ENCODE measurements at regions not wholly inside any gene's neighbourhood (a gene's known extent, or its start where the extent isn't known, plus 50 kb on each side); places are given as distances from the start of the nearest gene placed in this dataset.
"Not testable (repeated sequence)": the region's sequence is repeated elsewhere in the genome, so short reads cannot be mapped to it uniquely, and the experiment has no call there.

- no peak for DNase-seq
These were observed 97.6 kb downstream of the PPIAL4G start for GRCh38 chr1:148385371-148386030.

- DNase-seq: no peak
These were observed 99.1 kb downstream of the PPIAL4G start for GRCh38 chr1:148383966-148384365.

GRCh38 chr1:148379697-148380096 lies 103.4 kb downstream of the PPIAL4G start:
- no peak for DNase-seq

DNA sequence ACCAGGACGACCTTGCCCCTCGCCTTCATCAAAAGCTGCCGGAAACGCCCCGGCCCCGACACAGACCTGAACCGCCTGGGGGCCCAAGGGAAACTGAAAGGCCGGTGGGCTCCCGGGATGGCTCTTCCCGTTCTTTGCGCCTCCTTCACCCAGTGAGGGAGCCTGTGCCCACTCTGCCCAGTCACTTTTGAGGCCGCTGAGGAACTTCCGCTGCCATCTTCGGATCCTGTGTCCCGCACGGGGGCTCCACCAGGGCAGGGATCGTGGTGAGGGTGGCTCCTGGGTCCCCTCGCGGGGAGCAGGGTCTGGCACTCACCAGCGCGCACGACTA lies 104.0 kb downstream of the PPIAL4G start:
- DNase-seq: no peak

DNA sequence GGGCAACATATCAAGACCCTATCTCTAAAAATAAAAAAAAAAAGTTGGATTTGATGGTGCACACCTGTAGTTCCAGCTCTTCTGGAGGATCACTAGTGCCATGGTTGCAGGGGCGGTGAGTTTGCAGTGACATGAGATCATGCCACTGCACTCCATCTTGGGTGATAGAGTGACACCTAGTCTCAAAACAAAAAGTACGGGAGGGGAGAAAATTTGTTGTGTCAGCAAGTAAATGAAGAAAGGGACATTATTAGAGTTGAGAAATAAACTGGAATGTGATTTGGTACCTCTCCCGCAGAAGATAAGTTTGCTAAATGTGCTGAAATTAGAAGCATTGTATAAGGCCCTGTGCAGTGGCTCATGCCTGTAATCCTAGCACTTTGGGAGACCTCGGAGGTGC lies 105.1 kb downstream of the PPIAL4G start:
- not testable (repeated sequence) for DNase-seq

GRCh38 chr1:148377045-148377444 lies 106.1 kb downstream of the PPIAL4G start:
- not testable (repeated sequence) for DNase-seq

GRCh38 chr1:148374101-148374500 lies 109.0 kb downstream of the PPIAL4G start:
- DNase-seq: no peak

- DNase-seq: peak; percentile 39
These were observed 109.7 kb downstream of the PPIAL4G start for GRCh38 chr1:148373192-148373925.

- DNase-seq: peak; percentile 90
These were observed 110.4 kb downstream of the PPIAL4G start for GRCh38 chr1:148372731-148373130.

- not testable (repeated sequence) for DNase-seq
These were observed 110.9 kb downstream of the PPIAL4G start for GRCh38 chr1:148372051-148372726.

DNA sequence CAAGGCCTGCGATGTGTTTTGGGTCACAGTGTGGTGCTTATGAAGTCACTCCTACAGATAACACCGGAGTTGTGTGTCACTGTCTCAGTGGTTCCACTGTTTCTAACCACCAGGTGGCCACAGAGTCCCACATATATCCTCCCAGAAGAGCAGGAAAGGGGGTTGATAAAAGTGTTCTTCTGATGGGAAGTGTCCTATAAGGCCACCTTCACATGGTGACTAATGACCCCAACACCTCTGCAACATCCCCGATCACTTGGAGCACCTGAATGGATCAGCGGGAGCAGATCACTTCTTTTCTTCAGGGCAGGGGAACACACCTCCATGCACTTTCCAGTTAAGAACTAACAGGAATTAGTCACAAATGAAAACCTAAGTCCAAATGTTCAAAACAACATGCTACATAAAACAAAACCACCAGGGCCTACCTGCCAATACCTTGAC lies 111.5 kb downstream of the PPIAL4G start:
- DNase-seq: peak; percentile 86

DNA sequence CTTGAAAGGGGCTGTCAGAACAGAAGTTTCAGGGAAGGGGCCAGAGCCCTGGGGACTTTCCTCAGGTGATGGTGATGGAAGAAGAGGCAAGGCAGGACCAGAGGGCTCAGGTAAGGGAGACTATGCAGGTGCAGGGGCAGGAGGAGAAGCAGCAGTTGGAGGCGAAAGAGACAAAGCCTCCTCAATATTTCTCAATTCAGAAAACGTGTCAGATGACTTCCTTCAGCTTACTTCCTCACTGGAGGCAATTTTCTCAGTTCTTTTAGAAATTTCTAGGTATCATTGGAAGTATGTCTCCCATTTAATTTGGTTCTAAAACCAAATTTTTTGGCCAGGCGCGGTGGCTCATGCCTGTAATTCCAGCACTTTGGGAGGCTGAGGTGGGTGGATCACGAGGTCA lies 112.4 kb downstream of the PPIAL4G start:
- not testable (repeated sequence) for DNase-seq

- DNase-seq: no peak
These were observed 115.5 kb downstream of the PPIAL4G start for GRCh38 chr1:148367596-148367995.

GRCh38 chr1:148366136-148366753 lies 116.9 kb downstream of the PPIAL4G start:
- DNase-seq: not testable (repeated sequence)

DNA sequence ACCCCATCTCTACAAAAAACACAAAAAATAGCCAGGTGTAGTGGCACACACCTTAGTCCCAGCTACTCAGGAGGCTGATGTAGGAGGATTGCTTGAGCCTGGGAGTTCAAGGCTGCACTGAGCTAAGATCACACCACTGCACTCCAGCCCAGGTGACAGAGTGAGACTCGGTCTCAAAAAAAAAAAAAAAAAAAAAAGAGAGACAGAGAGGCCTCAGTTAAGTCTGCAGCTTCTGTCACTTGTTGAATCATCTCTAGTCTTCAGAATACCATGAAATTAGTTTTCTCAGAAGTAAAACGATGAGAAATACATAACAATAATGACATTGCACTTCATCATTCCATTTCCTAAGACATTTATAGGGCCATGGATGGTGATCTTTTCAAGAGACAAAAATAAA lies 118.0 kb downstream of the PPIAL4G start:
- DNase-seq: not testable (repeated sequence)

DNA sequence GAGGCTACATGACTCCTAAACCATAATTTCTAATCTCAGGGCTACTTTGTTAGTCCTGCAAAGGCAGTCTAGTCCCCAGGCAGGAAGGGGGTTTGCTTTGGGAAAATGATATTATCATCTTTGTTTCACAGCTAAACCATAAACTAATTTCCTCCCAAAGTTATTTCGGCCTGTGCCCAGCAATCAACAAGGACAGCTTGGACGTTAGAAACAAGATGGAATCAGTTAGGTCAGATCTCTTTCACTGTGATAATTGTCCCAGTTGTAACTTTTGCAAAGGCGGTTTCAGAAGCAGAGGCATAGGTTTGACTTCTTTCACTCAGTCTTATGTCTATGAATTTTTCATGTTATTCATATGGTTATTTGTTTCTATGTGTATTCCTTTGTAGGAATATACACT lies 119.1 kb downstream of the PPIAL4G start:
- DNase-seq: not testable (repeated sequence)

DNA sequence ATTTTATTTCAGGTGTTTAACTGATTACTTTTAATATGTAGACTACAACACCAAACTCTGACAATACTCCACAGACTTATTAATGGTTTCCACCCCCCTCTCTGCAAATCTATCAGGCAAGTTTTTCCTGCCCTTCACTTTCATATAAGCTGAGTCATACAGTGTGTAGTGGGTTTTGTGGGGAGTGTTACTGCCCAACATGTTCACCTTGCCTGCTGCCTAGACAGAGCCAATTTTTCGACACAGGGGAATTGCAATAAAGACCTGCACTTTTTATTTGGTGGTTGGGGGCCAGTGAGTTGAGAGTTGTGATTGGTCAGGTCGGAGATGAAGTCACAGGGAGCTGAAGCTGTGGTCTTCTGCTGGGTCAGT lies 119.7 kb downstream of the PPIAL4G start:
- DNase-seq: peak; percentile 43

DNA sequence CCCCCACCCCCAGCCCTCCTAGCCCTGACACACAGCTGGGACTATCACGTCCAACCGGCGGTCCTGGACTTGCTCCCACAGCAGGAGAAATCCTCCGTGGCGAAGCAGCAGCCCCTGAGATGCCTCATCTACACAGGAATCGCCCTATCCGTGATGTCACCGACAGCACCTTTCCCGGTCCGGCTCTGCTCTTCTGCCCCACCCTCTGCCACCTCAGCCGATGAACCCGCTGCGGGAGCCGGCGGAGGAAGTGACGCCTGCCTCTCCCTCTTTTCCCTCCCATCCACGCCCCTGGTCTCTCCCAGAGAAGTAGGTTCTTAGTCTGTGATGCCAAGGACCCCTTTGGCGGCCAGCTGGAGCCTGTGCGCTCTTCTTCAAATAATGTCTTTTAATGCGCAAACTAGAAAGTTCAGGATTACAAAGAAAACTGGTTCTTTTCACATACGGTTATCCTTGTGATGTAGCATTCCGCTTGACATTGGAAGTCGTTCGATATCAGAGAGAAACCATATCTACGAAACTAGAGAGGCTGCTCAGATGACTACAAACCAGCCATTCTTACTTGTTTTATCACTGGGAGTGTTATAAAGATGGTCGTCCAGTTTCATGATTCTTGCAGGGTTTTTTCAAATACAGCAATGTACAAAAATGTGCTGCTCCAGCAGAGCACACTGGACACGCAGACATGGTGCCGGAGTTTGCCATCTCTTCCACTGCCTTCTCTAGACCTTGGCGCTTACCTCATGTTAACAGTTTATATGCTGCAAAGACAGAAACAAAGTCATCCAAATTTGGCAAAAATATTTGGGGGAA lies 120.3 kb downstream of the PPIAL4G start:
- DNase-seq: no peak

- DNase-seq: no peak
These were observed 120.9 kb downstream of the PPIAL4G start for GRCh38 chr1:148362216-148362611.

- DNase-seq: peak; percentile 45
These were observed 121.5 kb downstream of the PPIAL4G start for GRCh38 chr1:148361427-148362215.

DNA sequence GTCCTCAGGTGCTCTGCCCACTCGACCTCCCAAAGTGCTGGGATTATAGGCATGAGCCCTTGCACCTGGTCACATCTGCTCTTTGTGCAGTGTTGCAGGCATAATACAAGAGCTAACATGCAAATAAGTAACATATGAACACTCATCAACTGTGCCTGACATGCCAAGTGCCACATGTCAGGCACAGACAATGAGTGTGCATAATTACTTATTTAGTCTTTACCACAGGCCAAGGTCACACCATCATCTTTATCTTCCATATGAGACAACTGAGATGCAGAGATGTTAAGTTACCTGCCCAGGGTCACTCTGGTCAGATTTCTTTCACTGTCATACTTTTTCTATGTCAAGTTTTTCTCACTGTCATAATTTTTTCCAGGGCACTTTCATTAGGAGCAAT lies 126.1 kb downstream of the PPIAL4G start:
- no peak for DNase-seq

DNA sequence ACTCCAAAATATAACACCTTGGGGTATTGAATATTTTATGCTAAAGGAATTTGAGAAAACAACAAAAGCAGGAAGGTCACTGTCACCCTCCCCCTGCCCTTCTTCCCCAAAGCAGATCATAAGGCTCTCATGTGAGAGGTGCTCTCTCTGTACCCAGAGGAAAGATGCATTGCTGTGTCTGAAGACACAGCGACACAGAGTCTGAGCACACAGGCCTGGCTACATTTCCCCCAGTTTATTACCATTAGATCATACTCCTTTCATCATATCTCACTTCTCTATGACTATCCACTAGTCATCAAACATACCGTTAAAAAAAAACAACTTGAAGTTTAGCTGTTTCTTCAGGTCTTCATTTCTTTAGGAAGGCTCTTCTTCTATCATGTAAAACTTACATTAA lies 127.1 kb downstream of the PPIAL4G start:
- DNase-seq: no peak
